ENCODE measurements at regions not wholly inside any gene's neighbourhood (a gene's known extent, or its start where the extent isn't known, plus 50 kb on each side); places are given as distances from the start of the nearest gene placed in this dataset.

DNA sequence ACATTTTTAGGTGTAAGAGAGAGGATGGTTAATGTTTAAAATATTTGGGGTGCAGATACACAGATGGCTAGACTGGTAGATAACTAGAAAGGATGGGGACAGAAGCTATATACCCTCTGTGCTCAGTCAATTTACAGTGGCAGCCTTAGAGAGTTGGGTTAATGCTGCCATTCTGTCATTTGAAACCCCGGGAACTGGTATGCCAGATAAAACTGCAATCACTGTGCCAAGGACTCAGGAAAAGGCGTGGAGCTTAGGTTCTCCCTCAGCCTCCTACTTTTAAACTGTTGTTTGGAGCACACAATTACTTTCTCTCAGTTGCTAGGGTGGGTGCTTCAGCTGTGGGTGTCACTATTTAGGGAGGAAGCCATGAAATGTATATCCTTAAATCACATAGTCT lies 90.0 kb upstream of the HNRNPU start:
- no peak for DNase-seq (ENCODE audit: extremely low read depth, low read depth, low spot score)

DNA sequence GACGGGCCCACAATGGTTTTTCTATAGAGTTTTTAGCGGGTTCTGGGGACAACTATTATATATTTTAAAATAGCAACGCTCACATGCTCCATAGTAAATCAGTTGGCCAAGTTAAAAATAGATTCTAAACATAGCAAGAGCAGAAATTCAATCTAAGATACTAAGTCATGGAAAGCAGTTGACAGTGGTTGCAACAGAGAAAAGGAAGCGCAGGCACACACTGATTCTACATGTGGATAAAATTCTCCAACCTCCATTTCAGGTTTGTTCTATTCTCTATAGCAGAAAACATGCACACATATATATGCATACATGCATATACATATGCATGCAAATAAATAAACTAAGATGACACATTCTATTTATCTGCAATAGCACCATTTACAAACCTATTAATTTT lies 89.6 kb upstream of the HNRNPU start:
- no peak for DNase-seq (ENCODE audit: extremely low read depth, low read depth, low spot score)

DNA sequence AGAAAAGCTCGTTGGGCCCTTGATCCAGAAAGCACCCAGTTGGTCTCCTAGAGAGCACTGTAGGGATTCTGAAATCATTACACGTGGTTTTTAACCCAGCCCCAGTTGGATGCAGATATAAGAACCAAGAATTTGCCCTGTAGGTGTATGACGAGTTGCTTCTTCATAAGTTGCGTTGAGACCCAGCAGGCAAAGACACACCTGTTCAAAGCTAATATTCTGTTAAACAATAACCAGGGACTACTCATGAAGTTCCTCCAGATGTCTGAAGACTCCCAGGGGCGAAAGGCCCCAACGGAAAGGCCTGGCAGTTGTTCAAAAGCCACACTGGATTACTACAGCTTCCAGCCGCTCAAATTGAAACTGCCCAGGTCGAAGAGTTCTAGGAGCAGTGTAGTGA lies 88.6 kb upstream of the HNRNPU start:
- no peak for DNase-seq (ENCODE audit: extremely low read depth, low read depth, low spot score)

DNA sequence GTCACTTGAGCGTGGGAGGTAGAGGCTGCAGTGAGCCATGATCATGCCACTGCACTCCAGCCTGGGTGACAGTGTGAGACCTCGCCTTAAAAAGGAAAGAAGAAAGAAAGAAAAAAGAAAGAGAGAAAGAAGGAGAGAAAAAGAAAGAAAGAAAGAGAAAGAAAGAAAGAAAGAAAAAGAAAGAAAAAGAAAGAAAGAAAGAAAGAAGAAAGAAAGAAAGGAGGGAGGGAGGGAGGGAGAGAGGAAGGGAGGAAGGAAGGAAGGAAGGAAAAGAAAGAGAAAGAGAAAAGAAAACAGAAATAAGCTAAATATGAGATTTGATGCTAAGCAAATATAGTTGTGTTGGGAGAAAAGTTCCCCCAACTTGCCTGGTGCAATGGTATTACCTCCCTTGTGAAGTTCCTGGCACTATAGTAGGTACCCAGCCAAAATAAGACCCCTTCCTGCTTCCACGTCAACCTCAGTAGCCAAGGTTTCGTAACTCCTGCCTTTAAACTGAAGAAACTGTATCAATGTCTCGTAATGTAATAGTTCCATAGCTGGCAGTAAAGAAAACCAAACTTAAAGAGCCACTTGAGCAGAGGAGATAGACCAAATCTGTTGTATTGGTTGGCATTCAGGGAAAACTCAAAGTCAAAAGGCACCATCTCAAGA lies 88.1 kb upstream of the HNRNPU start:
- DNase-seq (ENCODE audit: extremely low read depth, low read depth, low spot score): no peak

DNA sequence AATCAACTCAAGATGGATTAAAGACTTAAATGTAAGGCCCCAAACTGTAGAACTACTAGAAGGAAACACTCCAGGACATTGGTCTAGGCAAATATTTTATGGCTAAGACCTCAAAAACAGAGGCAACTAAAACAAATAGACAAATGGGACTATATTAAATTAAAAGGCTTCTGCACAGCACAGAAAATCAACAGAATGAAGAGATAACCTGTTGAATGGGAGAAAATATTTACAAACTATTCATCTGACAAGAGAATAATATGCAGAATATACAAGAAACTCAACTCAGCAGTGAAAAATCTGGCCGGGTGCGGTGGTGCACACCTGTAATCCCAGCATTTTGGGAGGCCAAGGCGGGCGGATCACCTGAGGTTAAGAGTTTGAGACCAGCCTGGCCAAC lies 84.1 kb upstream of the HNRNPU start:
- DNase-seq (ENCODE audit: extremely low read depth, low read depth, low spot score): no peak

DNA sequence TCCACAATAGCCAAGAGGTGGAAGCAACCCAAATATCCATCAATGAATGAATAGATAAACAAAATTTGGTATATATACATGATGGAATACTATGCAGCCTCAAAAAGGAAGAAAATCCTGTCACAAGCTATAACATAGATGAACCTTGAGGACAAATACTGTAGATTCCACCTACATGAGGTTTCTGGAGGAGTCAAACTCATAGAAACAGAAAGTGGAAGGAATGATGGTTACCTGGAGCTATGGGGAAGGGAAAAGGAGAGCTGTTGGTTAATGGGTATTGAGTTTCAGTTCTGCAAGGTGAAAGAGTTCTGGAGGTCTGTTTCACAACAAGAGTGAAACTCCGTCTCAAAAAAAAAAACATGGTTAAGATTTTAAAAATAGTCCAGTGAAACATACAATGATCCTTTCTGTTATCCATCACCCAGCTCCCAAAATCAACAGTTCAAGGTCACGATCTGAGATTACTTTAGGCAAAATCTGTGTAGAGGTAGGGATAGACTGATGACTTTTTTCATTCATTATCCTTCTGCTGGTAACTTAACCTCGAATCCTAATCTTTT lies 80.8 kb upstream of the HNRNPU start:
- no peak for DNase-seq (ENCODE audit: extremely low read depth, low read depth, low spot score)

DNA sequence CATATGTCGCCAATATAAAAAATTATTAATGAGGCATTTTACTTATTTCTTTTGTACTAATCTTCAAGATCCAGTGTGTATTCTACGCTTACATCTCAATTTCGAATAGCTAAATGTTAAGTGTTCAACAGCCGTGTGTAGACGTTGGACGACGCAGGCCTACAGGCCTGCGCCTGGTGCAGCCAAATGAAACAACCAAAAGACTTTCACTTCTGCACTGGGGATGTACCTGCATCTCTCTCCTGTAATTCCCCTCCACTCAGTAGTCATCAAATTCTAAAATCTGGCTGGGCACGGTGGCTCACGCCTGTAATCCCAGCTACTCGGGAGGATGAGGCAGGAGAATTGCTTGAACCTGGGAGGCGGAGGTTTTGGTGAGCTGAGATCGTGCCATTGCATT lies 76.8 kb upstream of the HNRNPU start:
- no peak for DNase-seq (ENCODE audit: extremely low read depth, low read depth, low spot score)

DNA sequence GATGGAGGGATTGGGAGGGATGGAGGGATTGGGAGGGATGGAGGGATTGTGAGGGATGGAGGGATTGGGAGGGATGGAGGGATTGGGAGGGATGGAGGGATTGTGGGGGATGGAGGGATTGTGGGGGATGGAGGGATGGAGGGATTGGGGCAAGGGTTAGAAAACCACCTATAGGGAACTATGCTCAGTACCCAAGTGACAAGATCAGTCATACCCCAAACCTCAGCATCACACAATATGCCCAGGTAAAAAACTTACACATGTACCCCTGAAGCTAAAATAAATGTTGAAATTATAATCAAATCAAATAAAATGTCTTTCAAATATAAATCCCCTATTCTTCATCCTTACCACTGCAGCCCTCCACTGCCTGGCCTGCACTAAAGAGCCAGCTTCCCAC lies 72.8 kb upstream of the HNRNPU start:
- no peak for DNase-seq (ENCODE audit: extremely low read depth, low read depth, low spot score)

DNA sequence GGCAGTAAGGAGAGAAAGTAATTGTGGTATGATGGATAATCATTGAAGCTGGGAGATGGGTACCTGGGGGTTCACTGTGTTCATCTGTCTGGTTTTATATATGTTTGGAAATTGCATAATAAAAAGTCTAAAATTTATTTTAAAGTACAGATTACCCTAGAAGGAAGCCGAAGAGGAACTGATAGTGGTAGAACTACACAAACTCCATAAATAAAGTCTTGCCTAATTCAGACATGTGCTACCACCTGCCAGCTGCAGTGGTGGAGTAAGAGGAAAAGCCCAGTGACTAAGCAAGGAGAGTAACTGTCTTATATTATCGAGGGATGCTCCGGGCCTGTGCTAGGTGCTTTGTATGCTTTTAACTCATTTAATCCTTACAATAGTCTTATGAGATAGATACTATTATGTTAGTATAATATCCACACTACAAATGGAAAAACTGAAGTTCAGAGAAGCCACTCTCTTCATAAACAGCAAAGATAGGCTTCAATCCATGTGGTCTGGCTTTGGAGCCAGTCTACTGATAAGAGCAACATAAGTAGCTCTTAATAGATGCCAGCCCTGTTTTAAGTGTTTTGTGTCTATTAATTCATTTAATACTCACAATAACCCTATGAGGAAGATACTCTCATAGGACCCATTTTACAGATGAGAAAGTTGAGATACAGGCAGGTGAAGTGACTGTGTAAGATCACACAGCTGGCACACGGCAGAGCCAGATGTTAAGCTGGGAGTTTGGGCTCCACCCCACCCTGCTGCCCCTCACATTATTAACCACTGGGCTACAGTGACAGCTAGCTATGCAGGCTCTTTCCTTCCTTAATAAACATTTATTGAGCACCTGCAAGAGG lies 56.8 kb upstream of the HNRNPU start:
- no peak for DNase-seq (ENCODE audit: extremely low read depth, low read depth, low spot score)

DNA sequence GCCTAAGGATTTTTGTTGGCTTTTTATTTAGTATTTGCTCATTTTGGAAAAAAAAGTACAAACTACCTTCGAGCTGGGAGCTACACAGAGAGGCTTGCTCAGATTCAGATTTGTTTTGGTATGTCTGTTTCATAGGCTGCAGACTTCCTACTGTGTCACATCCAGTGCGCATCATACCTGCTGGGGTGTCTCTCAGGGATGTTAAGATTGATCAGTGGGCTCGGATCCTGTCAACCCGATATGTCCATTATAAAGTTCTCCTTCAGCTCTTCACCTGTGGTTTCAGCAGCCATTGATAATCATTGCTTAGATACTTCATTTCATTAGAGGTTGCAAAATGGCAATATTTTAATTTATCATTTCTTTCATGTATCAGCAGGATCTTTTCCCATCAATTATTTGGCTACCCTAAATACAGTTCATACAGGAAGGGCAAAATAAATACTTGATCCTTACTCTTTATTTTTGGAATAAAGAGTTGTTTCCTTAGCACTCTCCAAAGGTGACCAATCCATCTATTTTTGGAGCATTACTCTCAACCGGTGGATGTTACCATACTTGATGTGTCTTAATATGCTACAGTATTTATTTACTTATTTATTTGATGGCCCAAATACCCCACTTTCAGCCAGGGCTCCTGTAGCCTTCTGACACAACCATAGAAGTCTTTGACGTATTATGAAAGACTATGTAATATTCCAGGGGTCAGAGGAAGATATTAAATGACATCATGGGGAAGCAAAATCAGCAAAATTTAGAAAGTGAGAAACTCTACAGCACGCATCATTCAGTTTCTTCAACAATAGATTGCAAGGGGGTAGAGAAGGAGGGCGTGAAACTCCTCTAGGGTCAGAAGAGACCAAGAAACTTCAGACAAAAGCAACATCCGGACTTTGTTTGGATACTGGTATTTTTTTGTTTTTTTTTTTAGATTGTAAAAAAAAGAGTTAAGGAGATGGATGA lies 55.3 kb upstream of the HNRNPU start:
- DNase-seq (ENCODE audit: extremely low read depth, low read depth, low spot score): no peak

DNA sequence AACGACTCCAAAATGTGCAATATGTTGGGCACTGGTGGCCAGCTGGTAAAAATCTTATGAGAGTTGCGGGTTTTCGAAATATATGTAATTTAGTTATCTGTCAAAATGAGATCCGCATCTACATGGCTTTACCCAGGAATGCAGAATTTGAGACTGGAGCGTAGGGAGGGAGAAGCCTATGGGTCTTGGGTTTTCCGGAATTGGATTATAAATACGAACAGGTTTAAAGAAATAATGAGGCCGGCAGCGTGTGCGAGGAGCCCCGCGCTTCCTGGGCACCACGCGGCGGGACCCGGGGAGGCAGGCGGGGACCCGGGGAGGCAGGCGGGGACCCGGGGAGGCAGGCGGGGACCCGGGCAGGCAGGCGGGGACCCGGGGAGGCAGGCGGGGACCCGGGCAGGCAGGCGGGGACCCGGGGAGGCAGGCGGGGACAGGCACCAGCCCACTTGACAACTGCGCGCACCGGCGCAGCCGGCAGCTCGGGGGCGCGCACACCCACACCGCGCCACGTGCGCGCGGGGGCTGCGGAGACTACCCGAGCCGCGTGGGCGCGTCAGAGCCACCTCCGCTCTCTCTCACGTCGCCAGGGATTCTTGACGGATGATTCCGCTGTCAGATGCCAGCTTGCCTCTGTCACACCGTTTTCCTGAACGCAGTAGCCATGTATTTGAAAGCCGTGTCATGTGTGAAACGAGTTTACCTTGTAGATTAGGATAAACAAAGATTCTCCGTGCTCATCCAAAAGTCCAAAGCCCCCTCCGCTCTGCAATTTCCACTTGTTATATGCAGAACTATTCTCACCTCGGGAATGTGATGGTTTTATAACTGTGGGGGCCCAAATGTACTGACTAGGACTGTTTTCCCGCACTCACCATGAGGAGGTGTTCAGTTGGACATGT lies 54.3 kb upstream of the HNRNPU start:
- no peak for DNase-seq (ENCODE audit: extremely low read depth, low read depth, low spot score)

DNA sequence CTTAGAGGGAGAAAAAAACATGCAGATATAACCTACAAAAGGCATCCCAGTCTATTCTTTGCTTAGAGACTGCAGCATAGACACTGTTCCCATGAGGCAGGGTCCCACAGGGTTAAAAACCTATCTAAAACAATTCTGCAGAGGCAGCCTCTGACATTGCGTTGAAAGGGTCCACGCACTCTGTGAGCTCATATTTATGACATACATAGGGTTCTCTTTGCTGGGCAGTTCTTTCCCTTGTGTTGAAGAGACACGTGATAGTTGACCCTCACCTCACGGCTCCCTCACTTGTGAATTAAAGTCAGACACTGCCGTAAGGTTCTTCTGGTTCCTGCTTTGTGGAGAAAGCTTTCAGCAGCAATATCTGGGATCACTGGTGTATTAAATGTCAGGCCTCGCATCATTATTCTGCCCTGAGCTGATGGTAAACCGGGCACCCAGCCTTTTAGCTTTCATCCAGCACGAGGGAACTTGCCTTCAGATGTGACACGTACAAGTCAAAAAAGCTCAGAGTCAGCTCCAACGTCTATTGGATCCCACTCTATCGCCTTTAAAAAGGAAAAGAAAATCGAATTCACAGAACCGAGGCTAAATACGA lies 52.8 kb upstream of the HNRNPU start:
- DNase-seq (ENCODE audit: extremely low read depth, low read depth, low spot score): no peak

DNA sequence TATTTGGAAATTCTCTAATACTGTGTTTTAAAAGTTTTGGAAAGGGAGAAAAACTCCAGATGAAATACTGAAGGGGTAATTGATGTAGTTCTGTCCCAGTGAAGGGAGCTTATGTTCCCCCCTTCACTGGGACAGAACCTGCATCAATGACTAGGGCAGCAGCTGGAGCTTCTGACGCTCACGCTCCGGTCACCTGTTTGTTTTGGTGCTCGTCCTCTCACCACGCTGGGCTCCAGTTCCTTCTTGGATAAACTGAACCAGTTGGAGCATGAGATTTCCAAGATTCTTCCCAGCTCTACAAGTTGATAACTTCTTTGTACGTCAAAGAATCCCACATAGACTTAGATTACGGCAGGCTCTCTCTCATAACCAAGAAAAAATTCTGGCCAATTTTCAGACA lies 51.4 kb upstream of the HNRNPU start:
- no peak for DNase-seq (ENCODE audit: extremely low read depth, low read depth, low spot score)

DNA sequence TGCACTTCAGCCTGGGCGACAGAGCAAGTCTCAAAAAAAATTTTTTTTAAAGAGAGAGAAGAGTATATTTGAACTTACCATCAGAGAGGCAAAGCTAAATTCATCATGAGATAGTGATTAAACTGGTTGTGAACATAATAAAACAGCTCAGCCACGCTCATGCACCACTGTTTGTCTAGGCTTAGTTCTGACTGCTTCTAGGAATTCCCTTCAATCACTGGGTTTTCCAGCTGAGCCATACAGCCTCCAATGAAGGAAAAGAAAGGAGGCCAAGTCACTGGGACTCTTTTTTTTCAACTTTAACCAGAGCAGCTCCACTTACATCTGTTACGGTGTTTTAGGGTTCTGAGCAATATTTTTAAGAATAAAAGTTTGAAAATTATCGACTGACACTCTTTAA lies 50.4 kb upstream of the HNRNPU start:
- DNase-seq (ENCODE audit: extremely low read depth, low read depth, low spot score): no peak

Data from glomerular endothelial cell (primary cell).